SU-DHL-6 (cell line): ENCODE measurements at regions not wholly inside any gene's neighbourhood (a gene's known extent, or its start where the extent isn't known, plus 50 kb on each side); places are given as distances from the start of the nearest gene placed in this dataset.

ENCODE experiments used
- CTCF ChIP-seq: fragments of 200-600 bp; sonication (generic); IDR thresholded peaks from one replicate; pipeline ENCODE4 v1.5.1; 2017; ENCODE audit warnings: antibody characterized with exemption, mild to moderate bottlenecking, low read length, moderate library complexity; ENCODE audit not compliant: insufficient read depth, poor library complexity, severe bottlenecking
- EZH2phosphoT487 ChIP-seq: fragments of 200-600 bp; sonication (generic), shearing (Covaris generic); conservative IDR thresholded peaks from 2 replicates; pipeline ENCODE4 v1.6.1; 2018; ENCODE audit warnings: mild to moderate bottlenecking, antibody characterized with exemption, low read length, moderate library complexity, mixed read lengths

- TF ChIP-seq EZH2phosphoT487 = no peak
- TF ChIP-seq CTCF = no peak
Observed at GRCh38 chr7:46939558-46939957, 642.4 kb downstream of the TNS3 start.
